CD4-positive, alpha-beta T cell treated with Interleukin-15 for 4 hours (primary cell): ENCODE measurements at regions not wholly inside any gene's neighbourhood (a gene's known extent, or its start where the extent isn't known, plus 50 kb on each side); places are given as distances from the start of the nearest gene placed in this dataset.
"Not testable (repeated sequence)": the region's sequence is repeated elsewhere in the genome, so short reads cannot be mapped to it uniquely, and the experiment has no call there.

Source experiments
- DNase-seq: peaks from one replicate; pipeline ENCODE4 v3.0.0-alpha.2; 2020; ENCODE audit warnings: low spot score

DNA sequence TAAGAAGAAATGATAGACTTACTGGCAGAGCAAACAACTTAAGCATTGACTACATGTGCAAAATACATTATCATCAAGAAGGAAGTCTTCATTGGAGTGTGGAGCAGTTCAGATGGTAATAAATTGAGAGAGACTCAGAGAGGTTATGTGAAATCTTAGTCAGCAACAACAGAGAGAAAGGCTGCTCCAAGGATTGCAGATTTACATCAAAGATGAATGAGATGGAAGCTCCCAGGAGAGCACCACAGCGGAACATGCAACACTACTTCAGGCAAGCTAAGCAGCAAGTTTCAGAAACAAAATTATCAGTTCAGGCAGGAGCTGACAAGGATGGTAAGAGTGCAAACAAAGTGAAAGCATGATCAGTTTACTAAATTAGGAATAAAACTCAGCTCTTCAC, 882.3 kb downstream of the LRFN5 start:
- DNase-seq: no peak

DNA sequence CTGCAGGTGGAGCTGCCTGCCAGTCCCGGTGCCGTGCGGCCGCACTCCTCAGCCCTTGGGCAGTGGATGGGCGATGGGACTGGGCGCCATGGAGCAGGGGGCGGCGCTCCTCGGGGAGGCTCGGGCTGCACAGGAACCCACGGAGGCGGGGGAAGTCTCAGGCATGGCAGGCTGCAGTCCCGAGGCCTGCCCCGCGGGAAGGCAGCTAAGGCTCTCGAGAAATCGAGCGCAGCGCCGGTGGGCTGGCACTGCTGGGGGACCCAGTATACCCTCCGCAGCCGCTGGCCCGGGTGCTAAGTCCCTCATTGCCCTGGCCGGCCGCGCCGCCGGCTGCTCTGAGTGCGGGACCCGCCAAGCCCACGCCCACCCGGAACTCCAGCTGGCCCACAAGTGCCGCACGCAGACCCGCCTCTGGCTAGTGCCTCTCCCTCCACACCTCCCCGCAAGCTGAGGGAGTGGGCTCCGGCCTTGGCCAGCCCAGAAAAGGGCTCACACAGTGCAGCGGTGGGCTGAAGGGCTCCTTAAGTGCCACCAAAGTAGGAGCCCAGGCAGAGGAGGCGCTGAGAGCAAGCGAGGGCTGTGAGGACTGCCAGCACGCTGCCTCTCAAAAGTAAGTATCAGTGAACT, 875.8 kb downstream of the LRFN5 start:
- DNase-seq: not testable (repeated sequence)

DNA sequence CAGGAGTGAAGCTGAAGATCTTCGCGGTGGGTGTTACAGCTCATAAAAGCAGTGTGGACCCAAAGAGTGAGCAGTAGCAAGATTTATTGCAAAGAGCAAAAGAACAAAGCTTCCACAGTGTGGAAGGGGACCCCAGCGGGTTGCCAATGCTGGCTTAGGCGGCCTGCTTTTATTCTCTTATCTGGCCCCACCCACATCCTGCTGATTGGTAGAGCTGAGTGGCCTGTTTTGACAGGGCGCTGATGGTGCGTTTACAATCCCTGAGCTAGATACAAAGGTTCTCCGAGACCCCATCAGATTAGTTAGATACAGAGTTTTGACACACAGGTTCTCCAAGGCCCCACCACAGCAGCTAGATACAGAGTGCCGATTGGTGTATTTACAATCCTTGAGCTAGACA, 875.0 kb downstream of the LRFN5 start:
- DNase-seq: not testable (repeated sequence)

DNA sequence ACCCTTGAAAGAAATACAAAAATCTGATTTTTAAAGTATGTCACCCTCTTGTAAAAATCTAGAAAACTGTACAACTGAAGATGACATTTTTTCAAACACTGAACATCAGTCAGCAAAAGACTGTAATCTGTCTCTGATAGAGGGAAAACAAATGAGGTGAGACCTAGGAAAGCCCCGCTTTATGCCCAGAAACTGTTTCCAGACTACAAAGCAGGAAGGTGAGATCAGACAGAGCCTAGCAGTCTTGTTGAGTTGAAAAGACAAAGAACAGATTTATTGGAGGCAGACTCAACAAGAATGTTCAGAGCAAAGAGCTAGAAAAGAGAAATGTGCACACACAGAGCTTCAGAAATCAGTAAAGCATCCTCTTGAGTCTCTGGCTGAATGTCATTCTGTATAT, 873.6 kb downstream of the LRFN5 start:
- DNase-seq: no peak

DNA sequence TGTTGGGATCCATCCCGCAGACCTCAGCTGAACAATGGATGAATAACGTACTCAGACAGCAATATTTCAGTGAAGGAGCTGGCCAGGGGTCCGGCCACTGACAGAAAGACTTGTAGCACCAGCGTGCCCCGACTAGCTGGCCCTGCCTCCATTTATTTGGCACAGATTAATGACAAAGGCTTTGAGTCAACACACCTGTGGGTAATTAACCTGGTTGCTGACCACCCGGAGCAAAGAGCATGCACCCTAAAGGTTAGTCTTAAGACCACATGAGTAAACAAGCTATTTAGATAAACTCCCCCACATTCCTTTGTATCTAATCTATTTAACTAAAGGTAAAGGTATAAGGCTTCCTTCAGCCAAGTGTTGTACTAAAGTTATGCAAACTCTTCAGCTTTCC, 868.6 kb downstream of the LRFN5 start:
- DNase-seq: no peak

- no peak for DNase-seq
Measured at GRCh38 chr14:42470427-42470719, 863.7 kb downstream of the LRFN5 start.

GRCh38 chr14:42469637-42470426, 863.2 kb downstream of the LRFN5 start:
- no peak for DNase-seq

DNA sequence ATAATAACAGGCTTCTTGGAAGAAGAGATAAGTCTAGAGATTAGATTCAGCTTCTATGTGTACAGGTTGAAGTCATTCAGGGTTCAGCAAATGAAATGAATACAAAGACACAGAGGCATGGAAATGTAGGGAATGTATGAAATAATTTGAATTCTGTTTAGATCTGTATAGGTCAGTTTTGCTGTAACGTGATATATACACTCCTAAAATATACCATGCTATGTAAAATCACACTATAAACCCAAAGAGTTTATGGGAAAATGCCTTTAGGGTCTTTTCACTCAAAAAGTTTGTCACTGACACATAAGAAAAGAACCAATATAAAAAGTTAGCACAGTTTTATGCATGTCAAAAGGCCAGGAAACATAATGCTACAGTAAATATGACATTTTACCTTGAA, 854.0 kb downstream of the LRFN5 start:
- no peak for DNase-seq

- no peak for DNase-seq
Measured at GRCh38 chr14:42459171-42459685, 852.6 kb downstream of the LRFN5 start.

DNA sequence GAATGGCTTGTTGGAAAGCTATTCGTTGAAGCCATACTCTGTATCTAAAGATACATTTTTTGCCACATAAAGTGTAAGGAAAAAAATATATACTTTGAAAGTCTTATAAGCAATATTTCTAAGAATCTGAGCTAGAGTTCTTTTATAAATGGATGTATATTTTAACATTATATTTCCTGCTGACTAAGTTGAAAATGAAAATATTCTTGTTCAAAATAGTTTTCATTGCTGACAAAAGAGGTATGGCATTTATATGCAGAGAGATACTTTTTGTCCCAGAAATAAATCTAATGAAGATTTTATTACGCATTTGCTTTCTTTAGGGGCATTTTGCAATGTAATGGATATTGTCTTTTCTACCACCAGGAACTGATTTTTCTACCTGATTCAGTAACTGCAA, 834.9 kb downstream of the LRFN5 start:
- no peak for DNase-seq

DNA sequence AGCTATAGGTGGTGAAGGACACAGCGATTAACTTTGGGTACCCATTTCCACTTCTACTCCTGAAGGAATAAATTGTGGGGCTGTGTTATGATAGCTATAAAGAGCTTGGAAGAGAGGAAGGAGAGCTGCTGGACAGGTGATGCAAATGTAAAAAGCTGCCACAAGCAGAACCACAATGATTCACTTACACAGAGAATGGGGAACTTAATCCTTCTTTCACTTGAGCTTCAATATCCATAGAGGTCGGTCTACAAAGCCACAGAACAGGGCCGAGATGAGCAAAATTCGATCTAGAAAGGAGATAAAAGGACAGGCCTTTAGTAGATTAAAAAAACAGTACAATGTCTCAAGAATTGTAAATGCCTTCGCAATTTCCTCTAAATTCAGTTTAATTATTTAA, 831.1 kb downstream of the LRFN5 start:
- no peak for DNase-seq

- DNase-seq: no peak
Measured at GRCh38 chr14:42429401-42429800, 822.7 kb downstream of the LRFN5 start.

DNA sequence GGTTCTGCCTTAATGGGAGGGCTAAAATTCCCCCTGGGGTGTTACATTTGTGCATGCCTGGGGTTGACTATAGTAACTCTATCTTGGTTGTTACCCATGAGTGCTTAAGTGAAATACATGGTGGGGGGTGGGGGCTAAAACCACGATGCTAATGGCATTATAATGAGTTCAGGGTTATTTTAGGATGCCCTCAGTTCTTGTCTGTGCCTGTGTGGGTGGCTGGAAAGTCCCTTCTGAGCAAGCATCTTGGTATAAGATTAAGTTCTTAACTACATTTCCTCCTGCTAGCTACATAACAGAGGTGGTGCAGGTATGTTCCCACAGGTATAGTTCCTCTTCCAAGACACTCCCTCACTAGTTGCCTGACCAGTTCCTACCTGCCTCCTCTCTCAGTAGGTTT, 822.3 kb downstream of the LRFN5 start:
- DNase-seq: no peak

DNA sequence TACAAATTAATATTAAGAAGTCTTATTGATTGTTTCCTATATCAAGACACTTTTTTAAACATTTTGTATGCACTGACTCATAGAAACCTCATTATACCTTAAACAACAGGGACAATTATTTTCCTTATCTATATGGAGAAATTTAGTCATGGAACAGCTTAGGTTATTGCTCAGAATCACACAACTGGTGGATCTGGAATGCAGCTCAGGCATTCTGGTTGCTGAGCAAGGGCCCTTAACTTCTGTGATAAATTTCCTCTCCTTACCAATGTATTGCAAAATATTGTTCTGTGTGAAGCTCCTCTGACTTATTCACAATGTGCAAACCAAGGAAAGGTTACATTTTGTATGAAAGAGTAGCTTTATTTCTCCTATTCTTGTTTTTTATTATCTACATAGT, 817.8 kb downstream of the LRFN5 start:
- DNase-seq: no peak

- no peak for DNase-seq
Measured at GRCh38 chr14:42421377-42422078, 814.9 kb downstream of the LRFN5 start.

- DNase-seq: no peak
Measured at GRCh38 chr14:42420071-42420470, 813.4 kb downstream of the LRFN5 start.

DNA sequence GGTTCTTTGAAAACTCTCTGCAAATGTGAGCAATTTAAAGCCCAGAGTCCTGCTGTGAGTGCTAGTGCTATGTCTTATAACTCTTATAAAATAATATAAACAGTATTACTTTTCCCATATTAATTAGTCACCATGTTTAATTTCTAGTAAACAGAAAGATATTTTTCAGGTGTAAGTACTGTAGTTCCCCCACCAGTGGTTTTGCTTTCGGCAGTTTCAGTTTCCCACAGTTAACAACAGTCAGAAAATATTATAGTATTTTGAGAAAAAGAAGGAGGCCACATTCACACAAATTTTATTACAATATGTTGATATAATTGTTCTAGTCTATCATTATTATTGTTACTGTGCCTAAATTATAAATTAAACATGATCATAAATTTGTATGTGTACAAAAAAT, 800.5 kb downstream of the LRFN5 start:
- DNase-seq: no peak

GRCh38 chr14:42391146-42391834, 784.6 kb downstream of the LRFN5 start:
- no peak for DNase-seq

- no peak for DNase-seq
Measured at GRCh38 chr14:42378880-42379279, 772.2 kb downstream of the LRFN5 start.

DNA sequence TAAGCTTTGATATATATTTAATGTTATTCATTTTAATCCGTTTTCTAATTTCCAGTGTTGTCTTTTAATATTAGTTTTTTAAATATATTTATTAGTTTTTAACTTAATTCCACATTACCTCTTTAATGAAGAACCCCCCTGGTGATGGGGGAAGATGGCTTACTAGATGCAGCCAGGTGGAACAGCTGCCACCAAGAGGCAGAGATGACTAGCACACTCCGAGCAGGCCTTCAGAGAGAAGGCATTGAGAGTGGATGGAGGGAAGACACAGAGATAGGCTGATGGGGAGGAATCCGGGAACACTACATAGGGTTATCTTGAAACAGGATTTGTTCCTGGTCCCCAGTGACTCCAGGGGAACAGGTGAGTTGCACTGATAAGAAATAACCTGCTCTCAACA, 771.6 kb downstream of the LRFN5 start:
- no peak for DNase-seq

DNA sequence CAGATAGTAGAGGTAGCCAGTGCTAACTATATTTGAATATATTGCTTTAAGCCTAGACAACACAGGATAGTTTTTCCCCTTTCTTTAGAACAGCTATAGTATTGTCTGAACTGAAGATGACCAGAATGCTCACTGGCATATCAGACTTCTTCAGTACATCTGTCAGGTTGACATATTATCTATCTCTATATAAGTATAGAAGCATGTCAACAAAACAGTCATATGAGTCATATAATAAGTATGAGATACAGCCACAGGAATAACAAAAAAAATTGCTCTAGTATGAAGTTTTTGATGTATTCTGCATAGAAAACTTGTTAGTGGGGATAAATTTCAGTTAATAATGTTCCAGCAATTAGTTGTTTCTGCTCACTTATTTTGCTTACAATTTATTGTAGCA, 767.7 kb downstream of the LRFN5 start:
- no peak for DNase-seq

DNA sequence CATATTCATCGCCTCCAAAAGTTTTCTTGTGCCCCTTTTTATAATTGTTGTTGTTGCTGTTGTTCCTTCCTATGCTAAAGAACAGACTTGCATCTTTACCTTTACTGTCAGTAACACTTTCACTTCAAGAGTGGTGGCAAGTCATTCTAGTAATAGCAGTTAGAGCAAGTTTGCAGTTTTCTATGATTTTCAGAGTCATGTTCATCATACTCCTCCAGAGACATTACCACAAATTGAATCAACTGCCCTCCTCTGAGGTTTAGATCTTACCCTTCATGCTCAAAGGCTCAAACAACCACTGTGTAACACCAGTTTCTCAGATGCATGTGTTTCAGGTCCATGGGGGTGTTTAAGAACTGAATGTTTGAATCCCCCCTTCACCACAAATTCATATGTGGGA, 763.4 kb downstream of the LRFN5 start:
- DNase-seq: no peak

DNA sequence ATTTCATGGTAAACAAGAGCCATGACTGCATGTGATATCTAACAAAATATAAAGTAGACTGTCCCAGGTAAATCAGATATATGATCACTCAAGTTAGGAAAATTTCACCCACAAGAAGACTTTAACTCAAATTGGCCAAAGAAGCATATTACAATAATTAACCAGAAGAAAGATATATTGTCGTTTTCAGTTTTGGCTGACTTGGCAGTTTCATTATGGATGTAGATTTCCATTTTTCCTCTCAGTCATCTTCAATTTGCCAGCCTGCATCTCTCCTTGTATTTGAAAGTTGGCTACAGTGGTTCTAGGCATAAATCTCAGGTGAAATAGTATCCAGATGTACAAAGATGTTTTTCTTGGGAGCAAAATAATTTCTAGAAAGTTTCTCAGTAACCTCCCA, 761.6 kb downstream of the LRFN5 start:
- no peak for DNase-seq
